SK-N-SH (cell line): ENCODE measurements at regions not wholly inside any gene's neighbourhood (a gene's known extent, or its start where the extent isn't known, plus 50 kb on each side); places are given as distances from the start of the nearest gene placed in this dataset.
A peak's percentile ranks its signal among the peaks of the same experiment; 100 is the strongest.

ENCODE experiments used
- CTCF ChIA-PET: fragments of 300-600, 350-600 bp; formaldehyde crosslinking; extraction: SDS; loops from one replicate; lab custom pipeline; 2021; lab: Yijun Ruan, JAX
- POLR2A ChIA-PET: fragments of 350-600 bp; sonication (Branson Sonifier 250); formaldehyde crosslinking; extraction: SDS; loops from one replicate; lab custom pipeline; 2020; ENCODE audit warnings: antibody characterized with exemption, inconsistent platforms; lab: Yijun Ruan, JAX
- DNase-seq: peaks from one replicate; pipeline ENCODE4 v3.0.0; 2012
- H2AFZ ChIP-seq: fragments of 200-600 bp; sonication (generic); 2 replicates; pipeline ENCODE4 v1.8.1; 2016; ENCODE audit warnings: antibody characterized with exemption, mild to moderate bottlenecking, low read depth
- H3F3A ChIP-seq: fragments of 200-600 bp; sonication (generic); replicated peaks from 2 replicates; pipeline ENCODE3; 2016; ENCODE audit warnings: antibody characterized with exemption, mild to moderate bottlenecking; ENCODE audit not compliant: insufficient read depth
- H3K27ac ChIP-seq, 2 experiments: fragments of 200-500 bp in 1 of 2; fragments of 200-600 bp in 1 of 2; sonication (Bioruptor generic) in 1 of 2; sonication (generic), shearing (Covaris generic) in 1 of 2; 2 replicates each; pipeline versions ENCODE4 v1.5.1 to v1.6.1; 2014 to 2016; ENCODE audit warnings: low read depth in 2 of 2, inconsistent platforms in 1 of 2, low read length in 1 of 2, mild to moderate bottlenecking in 1 of 2, mixed read lengths in 1 of 2
- H3K27me3 ChIP-seq: fragments of 200-600 bp; sonication (generic), shearing (Covaris generic); 2 replicates; pipeline ENCODE4 v1.6.1; 2016; ENCODE audit warnings: mixed run types; ENCODE audit not compliant: insufficient read depth
- H3K36me3 ChIP-seq, 2 experiments: fragments of 200-500 bp in 1 of 2; fragments of 200-600 bp in 1 of 2; sonication (Bioruptor generic) in 1 of 2; sonication (generic) in 1 of 2; replicated peaks in 1 of 2; 2 replicates each; pipeline versions ENCODE3 to v1.5.1; 2014 to 2016; ENCODE audit warnings: low read length in 1 of 2, mild to moderate bottlenecking in 1 of 2; ENCODE audit not compliant: insufficient read depth in 2 of 2, control insufficient read depth in 1 of 2
- H3K4me1 ChIP-seq, 2 experiments: fragments of 200-500 bp in 1 of 2; fragments of 200-600 bp in 1 of 2; sonication (Bioruptor generic) in 1 of 2; sonication (generic), shearing (Covaris generic) in 1 of 2; 2 replicates each; pipeline versions ENCODE4 v1.5.1 to v1.6.1; 2014 to 2016; ENCODE audit warnings: low read depth in 1 of 2, low read length in 1 of 2, mixed run types in 1 of 2; ENCODE audit not compliant: insufficient read depth in 2 of 2, control insufficient read depth in 1 of 2
- H3K4me2 ChIP-seq: fragments of 200-600 bp; sonication (generic), shearing (Covaris generic); 2 replicates; pipeline ENCODE4 v1.6.1; 2017; ENCODE audit warnings: mixed run types
- H3K4me3 ChIP-seq, 2 experiments: fragments of 200-500 bp in 1 of 2; fragments of 200-600 bp in 1 of 2; sonication (Bioruptor generic) in 1 of 2; sonication (generic), shearing (Covaris generic) in 1 of 2; 2 replicates each; pipeline versions ENCODE4 v1.5.1 to v1.8.1; 2014 to 2016; ENCODE audit warnings: low read depth in 2 of 2, inconsistent platforms in 1 of 2, low read length in 1 of 2, mild to moderate bottlenecking in 1 of 2, mixed read lengths in 1 of 2, moderate library complexity in 1 of 2
- H3K79me2 ChIP-seq: fragments of 200-600 bp; sonication (generic); 2 replicates; pipeline ENCODE4 v1.8.1; 2017; ENCODE audit warnings: mild to moderate bottlenecking; ENCODE audit not compliant: insufficient read depth
- H3K9ac ChIP-seq: fragments of 200-600 bp; sonication (generic); 2 replicates; pipeline ENCODE4 v1.6.1; 2017; ENCODE audit warnings: mixed run types
- H3K9me2 ChIP-seq: fragments of 200-600 bp; sonication (generic); 2 replicates; pipeline ENCODE4 v1.6.1; 2017; ENCODE audit warnings: mixed run types
- H3K9me3 ChIP-seq: fragments of 200-600 bp; sonication (generic); 2 replicates; pipeline ENCODE4 v1.6.1; 2017; ENCODE audit warnings: mixed run types, mild to moderate bottlenecking, moderate library complexity
- H4K20me1 ChIP-seq: fragments of 200-600 bp; sonication (generic); 2 replicates; pipeline ENCODE4 v1.6.1; 2017; ENCODE audit warnings: mild to moderate bottlenecking, mixed run types; ENCODE audit not compliant: insufficient read depth
- CTCF ChIP-seq: fragments of 200-600 bp; sonication (generic); IDR thresholded peaks from 2 replicates; pipeline ENCODE4 v1.6.1; 2017; ENCODE audit warnings: antibody characterized with exemption, mild to moderate bottlenecking, moderate library complexity
- ELF1 ChIP-seq: IDR thresholded peaks from 2 replicates; pipeline ENCODE4 v1.4.0; 2012
- EZH2phosphoT487 ChIP-seq: fragments of 200-600 bp; sonication (generic); IDR thresholded peaks from 2 replicates; pipeline ENCODE4 v1.6.1; 2017; ENCODE audit warnings: low read depth, mixed run types, mild to moderate bottlenecking, antibody characterized with exemption, moderate library complexity, borderline replicate concordance
- FOXM1 ChIP-seq: IDR thresholded peaks from 2 replicates; pipeline ENCODE4 v1.4.0; 2012; ENCODE audit warnings: low read depth, mild to moderate bottlenecking
- GABPA ChIP-seq: IDR thresholded peaks from 2 replicates; pipeline ENCODE4 v1.4.0; 2012; ENCODE audit warnings: low read depth, mild to moderate bottlenecking
- GATA2 ChIP-seq: sonication (generic); formaldehyde crosslinking; IDR thresholded peaks from 2 replicates; pipeline ENCODE4 v1.5.0; 2020; ENCODE audit warnings: mild to moderate bottlenecking, missing genetic modification reagents
- IRF3 ChIP-seq: fragments of 150-350 bp; IDR thresholded peaks from 2 replicates; pipeline ENCODE4 v1.6.1; 2016; ENCODE audit warnings: mild to moderate bottlenecking, low read depth, low read length
- JUND ChIP-seq: IDR thresholded peaks from 2 replicates; pipeline ENCODE4 v1.4.0; 2012
- MAX ChIP-seq: IDR thresholded peaks from 2 replicates; pipeline ENCODE4 v1.4.0; 2012; ENCODE audit warnings: low read depth
- MEF2A ChIP-seq: IDR thresholded peaks from 2 replicates; pipeline ENCODE4 v1.4.0; 2012; ENCODE audit warnings: low read depth, borderline replicate concordance
- MXI1 ChIP-seq: IDR thresholded peaks from 2 replicates; pipeline ENCODE4 v1.6.1; 2012; ENCODE audit warnings: mild to moderate bottlenecking, low read depth, low read length, improper control_type of control experiment
- NFIC ChIP-seq: IDR thresholded peaks from 2 replicates; pipeline ENCODE4 v1.4.0; 2012; ENCODE audit warnings: borderline replicate concordance
- POLR2AphosphoS5 ChIP-seq: IDR thresholded peaks from 2 replicates; pipeline ENCODE4 v1.6.1; 2012; ENCODE audit warnings: low read depth, low read length
- RAD21 ChIP-seq: IDR thresholded peaks from 2 replicates; pipeline ENCODE4 v1.6.1; 2012; ENCODE audit warnings: mild to moderate bottlenecking, low read length
- RCOR1 ChIP-seq: fragments of 150-350 bp; IDR thresholded peaks from 2 replicates; pipeline ENCODE4 v1.6.1; 2017; ENCODE audit warnings: antibody characterized with exemption, low read length
- SIN3A ChIP-seq: IDR thresholded peaks from 2 replicates; pipeline ENCODE4 v1.6.1; 2012; ENCODE audit warnings: low read depth, mild to moderate bottlenecking, low read length, moderate library complexity, borderline replicate concordance
- SMC3 ChIP-seq: IDR thresholded peaks from 2 replicates; pipeline ENCODE4 v1.6.1; 2012; ENCODE audit warnings: low read depth, low read length, improper control_type of control experiment
- TAF1 ChIP-seq: IDR thresholded peaks from 2 replicates; pipeline ENCODE4 v1.6.1; 2012; ENCODE audit warnings: low read depth, mild to moderate bottlenecking, low read length, moderate library complexity, borderline replicate concordance
- TCF12 ChIP-seq: IDR thresholded peaks from 2 replicates; pipeline ENCODE4 v1.4.0; 2012
- TEAD4 ChIP-seq: IDR thresholded peaks from 2 replicates; pipeline ENCODE4 v1.4.0; 2012; ENCODE audit warnings: mild to moderate bottlenecking, borderline replicate concordance; ENCODE audit not compliant: insufficient read depth
- USF1 ChIP-seq: IDR thresholded peaks from 2 replicates; pipeline ENCODE4 v1.4.0; 2012; ENCODE audit warnings: low read depth, borderline replicate concordance
- USF2 ChIP-seq: fragments of 150-350 bp; IDR thresholded peaks from 2 replicates; pipeline ENCODE4 v1.6.1; 2017; ENCODE audit warnings: antibody characterized with exemption, low read length, low read depth, borderline replicate concordance
- YY1 ChIP-seq: IDR thresholded peaks from 2 replicates; pipeline ENCODE4 v1.4.0; 2012; ENCODE audit warnings: low read depth, mild to moderate bottlenecking
- ZBTB33 ChIP-seq: IDR thresholded peaks from 2 replicates; pipeline ENCODE4 v1.4.0; 2012; ENCODE audit warnings: low read depth, borderline replicate concordance
- WGBS: methylation state at CpG from one replicate; pipeline ENCODE4 v1.1.6; 2017; ENCODE audit warnings: low lambda C conversion rate; 5-methylcytosine and 5-hydroxymethylcytosine counted together

- TF ChIP-seq GATA2 (CRISPR knock-in tag) (peak; percentile 13; the same call in 1 of the 2 replicates), GABPA (no peak), JUND (peak; percentile 38), SMC3 (no peak), MAX (no peak), YY1 (no peak), IRF3 (no peak), RAD21 (no peak), SIN3A (no peak), TAF1 (no peak), ELF1 (no peak)
These were observed 58.4 kb upstream of the ZNRF2 start (continued) for GRCh38 chr7:30225863-30226613.

GRCh38 chr7:30226614-30227268, 57.7 kb upstream of the ZNRF2 start:
- Histone ChIP-seq H3F3A (peaks cover 8% of the 10 kb centered on the region), H3K27me3 (no peaks in the 10 kb centered on the region), H3K27ac (peak overlapping the region in 1 of 2 experiments; percentile 79; a peak in 1 of 4 replicates), H3K9me3 (no peaks in the 10 kb centered on the region), H3K4me1 (peaks cover 9 to 24% of the 10 kb centered on the region in 2 experiments; a peak in 2 of 4 replicates), H3K9ac (no peak overlapping the region), H3K4me3 (no peak overlapping the region), H2AFZ (no peak overlapping the region), H3K4me2 (0 out of 2 replicates have a peak overlapping the region, but pooled peaks have one; percentile 15), H3K9me2 (no peaks in the 10 kb centered on the region), H3K36me3 (no peaks in the 10 kb centered on the region), H4K20me1 (no peaks in the 10 kb centered on the region), H3K79me2 (no peaks in the 10 kb centered on the region)
- POLR2A ChIA-PET, result no interaction called here
- CTCF ChIA-PET, result interaction anchor here (0.8 to 3.0 kb wide), 11 partner anchors 10 to 338 kb away, joined by 3 to 13 read pairs (median 4); no protein-coding TSS in a partner anchor
- WGBS, result 94% methylated on average over 12 of the region's 12 CpGs
- DNase-seq, result peak; percentile 47
- no peak for TF ChIP-seq MEF2A
- TF ChIP-seq RCOR1, result no peak
- TF ChIP-seq CTCF, result peak; percentile 45
- TF ChIP-seq GATA2 (CRISPR knock-in tag), result no peak
- TF ChIP-seq MAX, result no peak
- TF ChIP-seq NFIC, result no peak
- TF ChIP-seq TEAD4, result no peak
- TF ChIP-seq FOXM1, result no peak
- peak; percentile 27; the same call in 1 of the 2 replicates for TF ChIP-seq SMC3
- TF ChIP-seq ELF1, result no peak
- no peak for TF ChIP-seq USF1
- TF ChIP-seq USF2, result no peak
- TF ChIP-seq YY1, result no peak
- no peak for TF ChIP-seq TCF12
- TF ChIP-seq POLR2AphosphoS5, result no peak
- no peak for TF ChIP-seq ZBTB33
- TF ChIP-seq EZH2phosphoT487, result no peak
- no peak for TF ChIP-seq MXI1
- TF ChIP-seq RAD21, result peak; percentile 55
